BJ (cell line): ENCODE measurements at regions not wholly inside any gene's neighbourhood (a gene's known extent, or its start where the extent isn't known, plus 50 kb on each side); places are given as distances from the start of the nearest gene placed in this dataset.

ENCODE experiments used
- CTCF ChIA-PET: fragments of 350-600 bp; formaldehyde crosslinking; extraction: SDS; loops from one replicate; lab custom pipeline; 2021; ENCODE audit warnings: antibody characterized with exemption, inconsistent platforms; lab: Yijun Ruan, JAX
- POLR2A ChIA-PET: fragments of 300-600 bp; sonication (Branson Sonifier 250); formaldehyde crosslinking; extraction: SDS; loops from one replicate; lab custom pipeline; 2021; ENCODE audit warnings: antibody characterized with exemption; lab: Charles Lee
- DNase-seq: peaks from one replicate; pipeline ENCODE4 v3.0.0-alpha.2; 2011; ENCODE audit warnings: low read depth
- H3K27me3 ChIP-seq: 2 replicates; pipeline ENCODE4 v1.6.0; 2011; ENCODE audit warnings: low read length; ENCODE audit not compliant: control insufficient read depth, insufficient read depth
- H3K36me3 ChIP-seq: 2 replicates; pipeline ENCODE4 v1.5.1; 2011; ENCODE audit warnings: low read length; ENCODE audit not compliant: control insufficient read depth, insufficient read depth
- H3K4me3 ChIP-seq: 2 replicates; pipeline ENCODE4 v1.5.1; 2011; ENCODE audit warnings: low read depth, mild to moderate bottlenecking, control low read depth, low read length
- CTCF ChIP-seq: IDR thresholded peaks from 2 replicates; pipeline ENCODE4 v1.5.1; 2011; ENCODE audit warnings: low read depth, mild to moderate bottlenecking, control low read depth, inconsistent platforms, low read length, moderate library complexity; ENCODE audit not compliant: insufficient read depth

DNA sequence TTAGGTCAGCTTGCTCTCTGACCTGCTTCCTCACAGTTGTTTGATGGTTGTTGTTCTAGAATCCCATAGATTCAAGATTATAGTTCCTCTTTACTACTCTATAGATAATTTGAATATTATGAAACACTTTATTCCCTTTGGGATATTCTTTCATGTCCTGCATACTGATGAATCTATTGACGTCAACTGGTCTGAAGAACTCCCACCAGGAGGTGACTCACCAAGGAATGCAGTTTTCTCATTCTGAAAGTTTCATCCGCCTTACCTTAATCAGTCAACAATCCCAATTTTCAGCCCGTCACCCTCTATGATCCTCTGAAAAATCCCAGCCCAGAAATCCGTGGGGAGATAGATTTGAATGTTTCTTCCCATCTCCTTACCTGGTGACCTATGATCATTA, 834.1 kb upstream of the PRMT6 start:
- no peak overlapping the region for H3K4me3 ChIP-seq
- no peak for DNase-seq
- ChIA-PET POLR2A (no interaction called here), CTCF (no interaction called here)
- no peaks in the 10 kb centered on the region for H3K27me3 ChIP-seq
- no peaks in the 10 kb centered on the region for H3K36me3 ChIP-seq
- no peak for TF ChIP-seq CTCF

- ChIA-PET CTCF (interaction anchor here (0.6 kb wide), 1 partner anchor 46 kb away, joined by 7 read pairs; no protein-coding TSS in a partner anchor), POLR2A (no interaction called here)
- no peaks in the 10 kb centered on the region for H3K27me3 ChIP-seq
- no peak overlapping the region for H3K4me3 ChIP-seq
- H3K36me3 ChIP-seq: no peaks in the 10 kb centered on the region
- DNase-seq: no peak
- TF ChIP-seq CTCF: no peak
Observed at GRCh38 chr1:106223213-106223612, 833.3 kb upstream of the PRMT6 start.

- no peak for DNase-seq
- Histone ChIP-seq H3K36me3 (no peaks in the 10 kb centered on the region), H3K27me3 (no peaks in the 10 kb centered on the region), H3K4me3 (no peak overlapping the region)
- ChIA-PET POLR2A (no interaction called here), CTCF (no interaction called here)
- TF ChIP-seq CTCF: no peak
Observed at GRCh38 chr1:106224426-106224825, 832.0 kb upstream of the PRMT6 start.

DNA sequence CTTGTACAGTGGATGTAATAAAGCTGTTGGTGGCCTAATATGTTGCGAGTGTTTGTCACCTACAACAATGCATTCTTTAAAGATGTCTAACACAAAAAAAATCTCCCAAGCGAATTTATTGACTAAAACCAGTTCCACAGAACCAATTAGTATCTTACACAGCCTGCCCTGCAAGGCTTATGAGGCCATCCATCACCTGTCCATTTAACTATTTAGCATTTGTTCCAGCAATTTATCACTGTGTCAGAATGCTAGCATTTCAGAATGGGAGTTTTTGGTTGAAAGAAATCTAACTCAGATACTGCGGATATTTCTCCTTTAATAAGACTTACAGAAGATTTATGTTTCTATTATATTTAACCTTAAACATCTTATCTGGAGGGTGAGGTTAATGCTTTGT, 831.1 kb upstream of the PRMT6 start:
- H3K27me3 ChIP-seq: no peaks in the 10 kb centered on the region
- no peaks in the 10 kb centered on the region for H3K36me3 ChIP-seq
- H3K4me3 ChIP-seq: no peak overlapping the region
- TF ChIP-seq CTCF: no peak
- POLR2A ChIA-PET: no interaction called here
- CTCF ChIA-PET: no interaction called here
- no peak for DNase-seq

GRCh38 chr1:106226550-106226949, 829.9 kb upstream of the PRMT6 start:
- CTCF ChIA-PET: no interaction called here
- H3K4me3 ChIP-seq: no peak overlapping the region
- no peaks in the 10 kb centered on the region for H3K27me3 ChIP-seq
- POLR2A ChIA-PET: no interaction called here
- no peaks in the 10 kb centered on the region for H3K36me3 ChIP-seq
- TF ChIP-seq CTCF: no peak
- DNase-seq: no peak
